GM12878 (cell line): ENCODE measurements at regions not wholly inside any gene's neighbourhood (a gene's known extent, or its start where the extent isn't known, plus 50 kb on each side); places are given as distances from the start of the nearest gene placed in this dataset.

Source experiments
- ASH2L ChIP-seq: fragments of 300-600, 200-600 bp; sonication (generic); IDR thresholded peaks from 2 replicates; pipeline ENCODE4 v1.6.1; 2017; ENCODE audit warnings: low read depth, mild to moderate bottlenecking, borderline replicate concordance
- CHD2 ChIP-seq: IDR thresholded peaks from 2 replicates; pipeline ENCODE4 v1.6.1; 2011; ENCODE audit warnings: low read depth, low read length, improper control_type of control experiment, borderline replicate concordance
- EZH2 ChIP-seq: IDR thresholded peaks from 2 replicates; pipeline ENCODE4 v1.6.1; 2012; ENCODE audit warnings: low read depth, mild to moderate bottlenecking, control low read depth, inconsistent platforms, low read length, borderline replicate concordance; ENCODE audit not compliant: control insufficient read depth
- FOXK2 ChIP-seq: fragments of 450-650 bp; IDR thresholded peaks from 2 replicates; pipeline ENCODE4 v1.6.1; 2017; ENCODE audit warnings: mild to moderate bottlenecking, moderate library complexity
- FOXM1 ChIP-seq: IDR thresholded peaks from 2 replicates; pipeline ENCODE4 v1.6.1; 2012; ENCODE audit warnings: low read depth, mild to moderate bottlenecking, inconsistent platforms, low read length, moderate library complexity
- HDAC6 ChIP-seq: fragments of 200-600 bp; sonication (generic); IDR thresholded peaks from one replicate; pipeline ENCODE4 v1.8.0; 2017; ENCODE audit warnings: antibody characterized with exemption; ENCODE audit not compliant: unreplicated experiment
- JUND ChIP-seq: IDR thresholded peaks from 2 replicates; pipeline ENCODE4 v1.6.1; 2012; ENCODE audit warnings: low read depth, mild to moderate bottlenecking, low read length, improper control_type of control experiment, moderate library complexity
- POLR2A ChIP-seq: IDR thresholded peaks from 2 replicates; pipeline ENCODE4 v1.6.1; 2011; ENCODE audit warnings: low read depth, mild to moderate bottlenecking, low read length
- POLR2AphosphoS5 ChIP-seq: IDR thresholded peaks from 2 replicates; pipeline ENCODE4 v1.6.1; 2011; ENCODE audit warnings: mild to moderate bottlenecking, low read length, inconsistent platforms
- TF ChIP-seq, protein P1 (sequence below), 3 experiments: IDR thresholded peaks in 2 of 3; conservative IDR thresholded peaks in 1 of 3; 2 replicates each; pipeline ENCODE4 v1.5.1; 2011; ENCODE audit warnings: low read depth in 3 of 3, low read length in 3 of 3, mild to moderate bottlenecking in 3 of 3, control low read depth in 2 of 3, moderate library complexity in 2 of 3, inconsistent platforms in 1 of 3, mixed read lengths in 1 of 3; ENCODE audit not compliant: control insufficient read depth in 2 of 3, insufficient read depth in 1 of 3; ENCODE audit errors: extremely low read depth in 1 of 3
- TF ChIP-seq, protein P2 (sequence below): IDR thresholded peaks from 2 replicates; pipeline ENCODE4 v1.6.1; 2012; ENCODE audit warnings: low read depth, low read length, improper control_type of control experiment

DNA sequence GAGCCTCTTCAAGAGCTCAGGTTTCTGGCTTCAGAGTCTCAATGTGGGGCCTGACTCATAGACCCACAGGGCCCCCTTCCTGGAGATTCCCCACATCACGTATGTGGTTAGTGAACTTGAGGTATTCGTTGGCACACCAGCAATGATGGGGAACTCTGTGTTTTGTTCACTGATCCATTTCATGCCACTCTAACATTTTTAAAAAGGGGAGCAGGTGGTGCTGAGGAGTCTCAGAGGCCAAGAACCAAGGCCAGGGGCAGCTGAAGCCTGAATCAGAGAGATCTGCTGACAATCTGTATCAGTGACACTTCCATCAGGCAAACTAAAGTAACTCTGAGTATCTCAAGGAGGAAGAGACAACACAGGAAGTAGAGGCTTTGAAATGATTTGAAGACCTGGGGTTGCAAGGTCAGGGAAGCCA, 323.4 kb downstream of the VRK1 start:
- TF ChIP-seq FOXK2 = no peak
- TF ChIP-seq HDAC6 = no peak
- TF ChIP-seq, protein P1, sequence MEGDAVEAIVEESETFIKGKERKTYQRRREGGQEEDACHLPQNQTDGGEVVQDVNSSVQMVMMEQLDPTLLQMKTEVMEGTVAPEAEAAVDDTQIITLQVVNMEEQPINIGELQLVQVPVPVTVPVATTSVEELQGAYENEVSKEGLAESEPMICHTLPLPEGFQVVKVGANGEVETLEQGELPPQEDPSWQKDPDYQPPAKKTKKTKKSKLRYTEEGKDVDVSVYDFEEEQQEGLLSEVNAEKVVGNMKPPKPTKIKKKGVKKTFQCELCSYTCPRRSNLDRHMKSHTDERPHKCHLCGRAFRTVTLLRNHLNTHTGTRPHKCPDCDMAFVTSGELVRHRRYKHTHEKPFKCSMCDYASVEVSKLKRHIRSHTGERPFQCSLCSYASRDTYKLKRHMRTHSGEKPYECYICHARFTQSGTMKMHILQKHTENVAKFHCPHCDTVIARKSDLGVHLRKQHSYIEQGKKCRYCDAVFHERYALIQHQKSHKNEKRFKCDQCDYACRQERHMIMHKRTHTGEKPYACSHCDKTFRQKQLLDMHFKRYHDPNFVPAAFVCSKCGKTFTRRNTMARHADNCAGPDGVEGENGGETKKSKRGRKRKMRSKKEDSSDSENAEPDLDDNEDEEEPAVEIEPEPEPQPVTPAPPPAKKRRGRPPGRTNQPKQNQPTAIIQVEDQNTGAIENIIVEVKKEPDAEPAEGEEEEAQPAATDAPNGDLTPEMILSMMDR (IDR thresholded peaks at IDR 0.05 in 2 of 3, conservative IDR thresholded peaks at IDR 0.05 in 1 of 3; ENCODE audit: control insufficient read depth in 2 of 3, extremely low read depth in 1 of 3, insufficient read depth in 1 of 3, low read depth in 3 of 3, low read length in 3 of 3) = no peak
- TF ChIP-seq ASH2L = no peak
- TF ChIP-seq, protein P2, sequence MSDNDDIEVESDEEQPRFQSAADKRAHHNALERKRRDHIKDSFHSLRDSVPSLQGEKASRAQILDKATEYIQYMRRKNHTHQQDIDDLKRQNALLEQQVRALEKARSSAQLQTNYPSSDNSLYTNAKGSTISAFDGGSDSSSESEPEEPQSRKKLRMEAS = no peak
- TF ChIP-seq CHD2 = no peak
- TF ChIP-seq JUND = no peak
- no peak for TF ChIP-seq POLR2AphosphoS5
- no peak for TF ChIP-seq EZH2
- no peak for TF ChIP-seq POLR2A
- TF ChIP-seq FOXM1 = no peak
